Stimulated activated CD4-positive, alpha-beta T cell treated with anti-CD3 and anti-CD28 coated beads, Interleukin-12 subunit alpha, Interleukin-12 subunit beta, amount 100 ng/mL, for 4 hours (primary cell): ENCODE measurements at regions not wholly inside any gene's neighbourhood (a gene's known extent, or its start where the extent isn't known, plus 50 kb on each side); places are given as distances from the start of the nearest gene placed in this dataset.

ENCODE experiments used
- DNase-seq: peaks from one replicate; pipeline ENCODE4 v3.0.0-alpha.2; 2020

- no peak for DNase-seq
Measured at GRCh38 chr3:128569756-128570155, 76.8 kb upstream of the GATA2 start.

GRCh38 chr3:128568602-128569490 is 75.8 kb upstream of the GATA2 start:
- DNase-seq: no peak

GRCh38 chr3:128567705-128568356 is 74.8 kb upstream of the GATA2 start:
- DNase-seq: no peak

- no peak for DNase-seq
Measured at GRCh38 chr3:128567141-128567540, 74.1 kb upstream of the GATA2 start.

GRCh38 chr3:128563439-128563838 is 70.4 kb upstream of the GATA2 start:
- DNase-seq: no peak

- DNase-seq: no peak
Measured at GRCh38 chr3:128561504-128561903, 68.5 kb upstream of the GATA2 start.

GRCh38 chr3:128560768-128561167 is 67.8 kb upstream of the GATA2 start:
- no peak for DNase-seq

GRCh38 chr3:128559486-128560225 is 66.7 kb upstream of the GATA2 start:
- DNase-seq: peak; percentile 7

- no peak for DNase-seq
Measured at GRCh38 chr3:128557531-128558280, 64.7 kb upstream of the GATA2 start.

- DNase-seq: no peak
Measured at GRCh38 chr3:128556907-128557306, 63.9 kb upstream of the GATA2 start.

- no peak for DNase-seq
Measured at GRCh38 chr3:128556384-128556783, 63.4 kb upstream of the GATA2 start.

- no peak for DNase-seq
Measured at GRCh38 chr3:128555841-128556240, 62.8 kb upstream of the GATA2 start.

GRCh38 chr3:128555098-128555825 is 62.3 kb upstream of the GATA2 start:
- DNase-seq: no peak

- DNase-seq: no peak
Measured at GRCh38 chr3:128554465-128555097, 61.6 kb upstream of the GATA2 start.

GRCh38 chr3:128554100-128554464 is 61.1 kb upstream of the GATA2 start:
- no peak for DNase-seq

- no peak for DNase-seq
Measured at GRCh38 chr3:128553560-128553959, 60.6 kb upstream of the GATA2 start.

- DNase-seq: no peak
Measured at GRCh38 chr3:128551867-128552266, 58.9 kb upstream of the GATA2 start.

GRCh38 chr3:128551451-128551850 is 58.5 kb upstream of the GATA2 start:
- no peak for DNase-seq

GRCh38 chr3:128550471-128551126 is 57.6 kb upstream of the GATA2 start:
- no peak for DNase-seq

- DNase-seq: no peak
Measured at GRCh38 chr3:128550113-128550440, 57.1 kb upstream of the GATA2 start.
